GM19239 (cell line): ENCODE measurements at regions not wholly inside any gene's neighbourhood (a gene's known extent, or its start where the extent isn't known, plus 50 kb on each side); places are given as distances from the start of the nearest gene placed in this dataset.

Experiments used
- DNase-seq: peaks from one replicate; pipeline ENCODE4 v3.0.0; 2011; ENCODE audit warnings: low spot score; ENCODE audit not compliant: insufficient read length
- FAIRE-seq: peaks from 2 replicates; lab custom pipeline; 2011; peaks lifted over from hg19 to GRCh38; lab: Jason Lieb, UNC

DNA sequence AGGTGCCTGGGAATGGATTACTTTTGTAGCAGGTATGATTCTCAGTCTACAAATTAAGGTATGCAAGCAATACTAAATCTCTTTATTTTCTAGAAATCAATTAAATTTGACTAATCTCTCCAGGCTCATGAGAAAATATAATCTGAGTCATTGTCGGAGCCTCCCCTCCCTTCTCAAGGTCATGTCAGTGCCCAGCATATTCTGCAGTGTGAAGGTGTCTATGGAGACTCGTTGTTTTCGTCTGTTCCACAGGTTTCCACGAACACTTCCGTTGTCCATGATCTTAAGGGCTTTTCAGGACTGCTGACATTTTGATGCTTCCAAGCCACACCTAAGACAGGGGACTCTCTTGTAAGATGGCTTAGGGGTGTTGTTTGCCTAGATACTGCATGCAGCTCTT, 56.6 kb upstream of the SCOC start:
- FAIRE-seq (no peak), DNase-seq (no peak)

DNA sequence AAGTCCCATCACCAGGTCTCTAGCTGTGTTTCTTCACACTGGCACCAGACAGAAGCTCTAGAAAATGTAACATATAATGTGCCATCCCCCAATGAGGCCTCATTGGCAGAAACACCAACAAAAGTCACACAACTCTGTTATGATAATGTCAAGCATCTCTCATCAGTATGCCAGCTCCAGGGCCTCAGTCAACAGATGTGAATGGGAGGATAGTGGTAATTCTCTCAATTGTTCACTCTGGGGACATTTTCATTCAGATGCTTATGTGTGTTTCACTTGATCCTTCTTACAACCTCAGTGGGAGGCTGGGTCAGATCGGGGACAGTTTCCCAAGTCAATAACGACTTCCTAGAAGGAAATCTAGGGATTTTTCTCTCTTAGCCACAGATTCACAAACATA, 57.5 kb upstream of the SCOC start:
- no peak for DNase-seq
- FAIRE-seq, result no peak

DNA sequence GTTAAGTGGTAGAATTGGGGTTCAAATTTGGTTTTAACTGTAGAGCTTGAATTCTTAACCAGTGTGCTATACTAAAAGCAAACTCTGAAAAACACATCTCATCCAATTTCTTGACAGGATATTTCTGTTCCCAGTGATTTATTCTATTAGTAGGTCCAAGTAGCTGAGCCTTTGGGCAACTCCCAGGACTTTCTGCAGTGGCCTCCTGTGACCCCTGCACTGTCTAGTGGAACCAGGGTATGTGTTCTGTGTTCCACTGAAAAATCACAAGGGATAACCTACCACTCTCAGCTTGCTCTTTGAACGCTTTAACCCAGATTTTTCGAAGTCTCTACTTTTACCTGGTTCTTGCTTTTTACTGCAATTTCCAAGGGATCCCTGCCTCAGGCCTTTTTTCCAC, 58.0 kb upstream of the SCOC start:
- DNase-seq (no peak), FAIRE-seq (no peak)

- FAIRE-seq (no peak), DNase-seq (no peak)
Measured at GRCh38 chr4:140315019-140315418, 58.4 kb upstream of the SCOC start.

DNA sequence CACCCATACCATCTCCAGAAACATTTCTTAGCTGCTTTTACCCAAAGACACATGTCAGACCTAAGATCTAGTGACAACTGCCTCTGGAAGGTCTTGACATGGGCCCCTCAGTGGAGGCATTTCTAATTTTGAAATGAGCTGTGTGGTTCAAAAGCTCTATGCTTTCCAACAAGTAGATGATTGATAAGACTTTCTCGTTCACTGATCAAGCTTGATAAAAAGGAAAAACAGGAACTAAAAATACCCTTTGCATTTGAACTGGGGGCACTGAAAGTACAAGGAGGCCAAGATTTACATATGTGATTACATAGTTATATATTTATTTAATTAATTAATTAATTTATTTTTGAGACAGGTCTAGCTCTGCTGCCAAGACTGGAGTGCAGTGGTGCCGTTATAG, 61.3 kb upstream of the SCOC start:
- DNase-seq, result no peak
- no peak for FAIRE-seq

GRCh38 chr4:140311257-140311835, 62.1 kb upstream of the SCOC start:
- DNase-seq (no peak), FAIRE-seq (no peak)

GRCh38 chr4:140309124-140309870, 64.1 kb upstream of the SCOC start:
- DNase-seq (no peak), FAIRE-seq (no peak)

DNA sequence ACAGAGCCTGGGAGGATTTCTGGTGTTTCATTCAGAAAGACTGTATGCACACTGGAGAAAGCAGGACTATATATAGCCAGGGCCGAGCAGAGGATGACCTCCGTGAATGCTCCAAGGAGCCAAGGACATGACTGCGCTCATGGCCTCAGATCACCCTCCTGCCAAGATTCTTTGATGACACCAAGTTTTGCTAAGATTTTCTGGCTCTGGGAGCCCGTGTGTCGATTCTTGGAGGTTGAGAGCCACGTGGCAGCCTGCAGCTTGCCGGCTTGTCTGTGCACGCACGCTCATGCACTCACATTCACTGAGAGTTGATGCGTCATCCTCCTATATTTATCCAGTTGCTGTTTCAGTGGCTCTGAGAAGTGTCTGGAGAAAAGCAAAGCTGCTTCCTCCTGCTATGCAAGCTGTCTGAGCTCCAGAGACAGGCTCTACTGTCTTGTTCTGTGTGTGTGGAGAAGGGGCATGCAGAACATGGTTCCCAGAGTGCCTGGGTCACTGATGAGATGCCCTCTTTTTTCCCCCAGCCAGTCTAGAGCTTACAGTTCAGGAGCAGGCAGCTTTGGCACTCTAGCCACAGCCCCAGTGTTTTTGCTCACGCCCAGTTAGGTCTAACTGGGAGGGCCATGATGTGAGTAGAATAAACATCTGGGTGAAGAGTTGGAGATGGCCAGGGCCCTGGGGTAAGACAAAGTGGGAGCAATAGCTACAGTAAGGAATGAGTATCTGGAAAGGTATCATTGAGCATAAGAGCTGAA, 64.9 kb upstream of the SCOC start:
- FAIRE-seq (no peak), DNase-seq (no peak)

GRCh38 chr4:140305053-140305452, 68.4 kb upstream of the SCOC start:
- no peak for DNase-seq
- no peak for FAIRE-seq

DNA sequence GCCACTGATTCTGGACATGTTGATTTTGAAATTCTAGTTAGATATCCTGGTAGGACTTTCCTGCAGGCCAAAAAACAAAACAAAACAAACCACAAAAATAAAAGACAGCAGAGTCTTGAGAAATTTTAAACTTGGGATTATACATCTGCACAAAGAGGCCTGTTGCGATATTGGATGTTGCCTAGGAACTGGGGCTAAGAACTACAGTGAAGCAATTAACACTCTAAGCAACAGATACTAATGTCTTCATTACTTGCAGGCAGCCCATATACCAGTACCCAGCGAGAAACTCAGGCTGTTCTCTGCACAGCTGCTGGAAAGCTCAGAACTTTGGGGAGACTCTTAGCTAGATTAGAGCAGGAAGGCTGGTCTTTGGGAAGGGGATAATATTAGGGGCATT, 69.1 kb upstream of the SCOC start:
- FAIRE-seq (no peak), DNase-seq (no peak)

DNA sequence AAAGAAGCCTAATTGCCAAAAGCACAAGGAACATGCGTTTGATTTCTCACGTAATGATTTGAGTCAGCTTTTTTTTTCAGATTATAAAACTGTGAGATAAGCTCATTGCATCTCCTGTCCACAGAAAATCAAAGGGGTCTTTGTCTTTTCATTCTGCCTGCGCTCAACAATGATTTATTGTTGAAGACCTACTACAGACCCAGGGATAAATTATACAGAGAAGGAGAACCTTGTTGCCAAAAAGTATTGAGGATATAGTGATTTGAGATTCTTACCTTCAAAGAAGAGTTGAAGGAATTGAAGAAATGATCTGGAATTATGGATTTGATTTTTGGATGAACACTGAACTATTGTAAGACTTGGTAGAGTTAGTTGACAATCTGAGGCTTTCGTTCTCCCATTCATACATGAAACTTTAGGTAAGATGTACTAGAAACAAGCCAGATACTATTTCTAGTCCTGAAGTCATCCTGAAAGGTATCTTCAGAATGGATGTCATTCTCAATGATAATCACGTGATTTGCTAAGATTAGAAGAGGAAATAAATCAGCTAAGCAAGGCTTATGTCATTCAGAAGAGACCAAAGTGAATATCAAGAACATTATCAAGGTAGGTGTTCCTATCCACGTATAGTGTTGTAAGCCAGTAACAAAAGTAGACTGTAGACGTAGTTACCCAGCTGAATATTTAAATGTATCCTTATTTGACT, 71.1 kb upstream of the SCOC start:
- FAIRE-seq (no peak), DNase-seq (no peak)

- FAIRE-seq (no peak), DNase-seq (no peak)
Measured at GRCh38 chr4:140300271-140300970, 73.0 kb upstream of the SCOC start.

DNA sequence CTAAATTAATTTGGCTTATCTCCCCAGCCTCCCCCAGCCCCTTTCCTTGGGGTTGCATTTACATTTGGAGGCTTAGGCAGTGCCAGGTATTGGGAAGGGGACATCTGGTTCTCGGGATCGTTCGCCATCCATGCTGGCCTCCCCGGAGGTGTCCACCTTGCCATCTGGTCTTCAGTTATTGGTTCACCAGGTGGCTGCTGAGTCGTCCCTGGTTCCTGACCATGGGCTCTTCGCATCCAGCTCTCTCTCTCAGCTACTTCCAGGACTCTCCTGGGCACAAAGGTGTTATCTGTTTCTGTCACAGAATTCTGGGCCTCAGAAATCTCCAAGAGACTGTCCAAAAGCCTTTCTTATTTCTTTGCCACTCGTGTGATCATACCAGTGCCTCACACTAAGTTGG, 75.4 kb upstream of the SCOC start:
- DNase-seq, result no peak
- no peak for FAIRE-seq

DNA sequence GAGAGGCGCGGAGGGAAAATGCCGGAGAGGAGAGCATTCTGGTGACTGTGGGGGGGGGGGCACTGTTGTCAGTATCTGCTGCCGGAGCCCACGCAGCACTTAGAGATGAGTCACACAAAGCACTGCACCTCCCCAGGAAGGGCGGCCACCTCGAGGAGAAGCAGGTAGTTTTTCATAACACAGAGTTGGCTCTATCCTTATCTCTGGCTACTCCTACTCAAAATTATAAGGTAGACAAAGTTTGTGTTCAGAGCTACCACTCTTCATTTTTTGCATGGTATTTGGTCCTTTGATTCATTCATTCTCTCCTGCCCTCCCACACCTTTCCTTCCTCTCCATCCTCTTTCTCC, 76.2 kb upstream of the SCOC start:
- FAIRE-seq, result no peak
- DNase-seq, result no peak

GRCh38 chr4:140296335-140297220, 76.9 kb upstream of the SCOC start:
- no peak for FAIRE-seq
- no peak for DNase-seq

GRCh38 chr4:140293979-140294378, 79.5 kb upstream of the SCOC start:
- DNase-seq, result no peak

DNA sequence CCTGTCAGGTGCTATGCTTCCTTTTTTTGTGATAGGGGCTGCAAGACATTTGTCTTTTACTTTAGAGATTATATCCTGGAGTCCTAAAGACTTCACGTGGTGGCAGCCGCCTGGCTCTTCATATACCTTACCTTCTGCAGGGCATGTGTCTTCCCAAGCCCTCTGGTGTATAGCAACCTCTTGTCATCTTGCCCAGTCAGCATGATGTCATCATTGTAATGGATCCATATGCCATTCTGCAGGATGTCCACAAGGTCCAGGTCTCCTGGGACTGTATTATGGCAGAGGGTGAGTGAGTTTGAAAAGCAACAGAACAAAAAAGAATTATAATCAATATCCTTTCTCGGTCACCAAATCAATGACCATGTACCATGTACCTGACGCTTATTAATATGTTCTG, 82.2 kb upstream of the SCOC start:
- FAIRE-seq, result no peak
- no peak for DNase-seq

More at GRCh38 chr4:140293979-140294378, 79.5 kb upstream of the SCOC start:
- FAIRE-seq, result no peak

DNA sequence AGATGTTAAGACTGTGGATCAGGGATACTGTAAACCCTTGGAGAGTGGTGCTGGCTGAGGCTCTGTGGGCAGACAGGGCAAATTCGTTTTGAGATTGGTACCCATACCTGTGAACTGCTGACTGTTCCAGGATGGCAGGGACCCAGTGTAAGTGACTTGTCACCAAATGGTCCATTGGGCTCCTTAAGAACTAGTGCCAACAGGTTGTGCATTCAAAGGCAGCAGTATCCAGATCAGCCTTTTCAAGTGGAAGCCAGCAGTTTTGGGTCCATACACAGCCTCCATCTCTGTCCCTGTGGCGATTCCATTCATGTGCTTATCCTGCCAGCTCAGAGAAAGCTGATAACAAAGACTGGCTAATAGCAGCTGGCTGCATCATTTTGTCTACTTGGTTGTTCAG, 84.0 kb upstream of the SCOC start:
- FAIRE-seq, result no peak

DNA sequence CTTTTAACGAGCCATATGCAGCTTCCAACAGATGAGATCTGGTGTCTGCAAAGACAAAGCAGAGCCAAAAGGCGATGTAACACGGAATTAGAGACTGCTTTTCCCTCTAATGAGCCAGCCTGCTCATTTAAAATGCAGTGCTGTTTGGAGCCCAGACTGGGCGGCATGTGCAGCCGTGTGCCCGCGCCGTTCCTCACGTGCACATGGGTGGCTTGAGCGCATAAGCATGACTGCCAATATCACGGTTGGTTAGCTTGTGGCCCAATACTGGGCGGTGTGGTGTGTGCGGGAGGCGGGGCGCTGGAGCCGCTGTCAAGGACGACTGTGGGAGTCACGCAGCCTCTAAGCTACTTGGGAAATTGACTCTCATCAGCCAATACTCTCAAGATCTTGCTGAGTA, 87.0 kb upstream of the SCOC start:
- DNase-seq, result no peak
- FAIRE-seq, result no peak

More for the DNA sequence above, 84.0 kb upstream of the SCOC start:
- no peak for DNase-seq
